ENCODE measurements at regions not wholly inside any gene's neighbourhood (a gene's known extent, or its start where the extent isn't known, plus 50 kb on each side); places are given as distances from the start of the nearest gene placed in this dataset.

DNA sequence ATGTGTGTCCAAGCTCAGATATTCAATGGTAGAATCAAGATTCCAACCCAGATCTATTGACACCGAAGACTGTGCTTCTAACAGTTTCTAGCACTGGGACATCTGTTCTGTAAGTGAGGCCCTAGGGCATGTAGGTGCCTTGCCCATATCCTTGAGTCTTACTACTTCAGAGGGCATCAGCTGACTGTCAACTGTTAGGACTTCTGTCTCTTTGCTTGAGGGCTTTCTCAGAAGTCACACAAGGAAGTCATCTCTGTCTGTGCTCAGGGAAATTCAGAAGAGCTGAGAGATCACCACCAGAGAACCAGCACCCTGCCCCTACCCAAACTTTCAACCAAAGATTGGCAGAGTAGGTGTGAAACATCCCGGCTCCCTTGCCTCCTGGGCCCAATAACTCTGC, 403.6 kb upstream of the PROK2 start:
- TF ChIP-seq POLR2AphosphoS5 (IDR thresholded peaks at IDR 0.05; ENCODE audit: low read depth, low read length) = no peak
- TF ChIP-seq POLR2A (IDR thresholded peaks at IDR 0.05; ENCODE audit: low read depth, low read length) = no peak

Data from GM12891 (cell line).